Fibroblast of pulmonary artery (primary cell): ENCODE measurements at regions not wholly inside any gene's neighbourhood (a gene's known extent, or its start where the extent isn't known, plus 50 kb on each side); places are given as distances from the start of the nearest gene placed in this dataset.
"Not testable (repeated sequence)": the region's sequence is repeated elsewhere in the genome, so short reads cannot be mapped to it uniquely, and the experiment has no call there.

Experiments
- DNase-seq: peaks from one replicate; pipeline ENCODE4 v3.0.0-alpha.2; 2010; ENCODE audit warnings: low read depth
- H3K4me3 ChIP-seq: replicated peaks from 2 replicates; pipeline ENCODE4 v1.5.1; 2011; ENCODE audit warnings: low read depth, mild to moderate bottlenecking, control low read depth, low read length, moderate library complexity
- TF ChIP-seq, protein P1 (sequence below): IDR thresholded peaks from 2 replicates; pipeline ENCODE4 v1.5.1; 2011; ENCODE audit warnings: mild to moderate bottlenecking, control low read depth, low read length, inconsistent platforms; ENCODE audit errors: missing control alignments

DNA sequence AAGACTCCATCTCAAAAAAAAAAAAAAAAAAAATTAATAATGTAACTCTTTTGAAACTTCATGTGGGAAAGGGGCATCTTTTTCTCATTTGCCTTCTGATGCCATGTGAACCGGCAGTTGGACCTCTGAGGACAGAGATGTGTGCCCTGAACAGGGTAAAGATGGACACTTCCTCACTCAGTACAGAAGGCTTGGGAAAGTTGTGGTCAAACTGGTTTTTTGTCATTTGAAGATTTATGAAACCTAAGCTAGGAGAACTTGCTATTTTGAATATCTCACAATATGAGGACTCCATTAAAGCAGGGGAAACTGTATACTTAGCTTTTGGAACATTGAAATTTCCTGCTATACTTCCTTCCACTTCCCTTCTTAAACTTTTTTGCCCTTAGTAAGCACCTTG is 147.5 kb upstream of the ALDH1B1 start:
- TF ChIP-seq, protein P1, sequence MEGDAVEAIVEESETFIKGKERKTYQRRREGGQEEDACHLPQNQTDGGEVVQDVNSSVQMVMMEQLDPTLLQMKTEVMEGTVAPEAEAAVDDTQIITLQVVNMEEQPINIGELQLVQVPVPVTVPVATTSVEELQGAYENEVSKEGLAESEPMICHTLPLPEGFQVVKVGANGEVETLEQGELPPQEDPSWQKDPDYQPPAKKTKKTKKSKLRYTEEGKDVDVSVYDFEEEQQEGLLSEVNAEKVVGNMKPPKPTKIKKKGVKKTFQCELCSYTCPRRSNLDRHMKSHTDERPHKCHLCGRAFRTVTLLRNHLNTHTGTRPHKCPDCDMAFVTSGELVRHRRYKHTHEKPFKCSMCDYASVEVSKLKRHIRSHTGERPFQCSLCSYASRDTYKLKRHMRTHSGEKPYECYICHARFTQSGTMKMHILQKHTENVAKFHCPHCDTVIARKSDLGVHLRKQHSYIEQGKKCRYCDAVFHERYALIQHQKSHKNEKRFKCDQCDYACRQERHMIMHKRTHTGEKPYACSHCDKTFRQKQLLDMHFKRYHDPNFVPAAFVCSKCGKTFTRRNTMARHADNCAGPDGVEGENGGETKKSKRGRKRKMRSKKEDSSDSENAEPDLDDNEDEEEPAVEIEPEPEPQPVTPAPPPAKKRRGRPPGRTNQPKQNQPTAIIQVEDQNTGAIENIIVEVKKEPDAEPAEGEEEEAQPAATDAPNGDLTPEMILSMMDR: no peak
- no peak for DNase-seq
- no peak overlapping the region for H3K4me3 ChIP-seq

DNA sequence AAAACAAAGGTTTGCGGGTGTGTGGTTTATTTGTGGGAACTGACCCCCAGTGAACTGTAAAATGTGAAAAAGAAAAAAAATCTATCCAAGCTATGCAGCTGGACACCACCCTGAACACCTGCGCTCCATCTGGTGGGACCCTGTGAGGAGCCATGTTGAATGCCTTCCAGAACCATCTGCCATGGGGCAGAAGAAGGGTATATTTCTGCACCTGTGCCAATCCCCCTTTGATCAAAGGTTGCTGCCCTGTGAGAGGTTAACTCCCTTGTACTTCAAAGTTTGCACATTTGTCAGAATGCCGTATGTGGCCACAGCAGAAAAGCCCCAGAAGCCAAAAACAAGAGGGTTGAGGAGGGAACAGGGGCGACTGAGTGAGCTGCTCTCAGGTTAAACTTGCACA is 148.5 kb upstream of the ALDH1B1 start:
- DNase-seq: no peak
- TF ChIP-seq, protein P1: no peak
- no peak overlapping the region for H3K4me3 ChIP-seq

DNA sequence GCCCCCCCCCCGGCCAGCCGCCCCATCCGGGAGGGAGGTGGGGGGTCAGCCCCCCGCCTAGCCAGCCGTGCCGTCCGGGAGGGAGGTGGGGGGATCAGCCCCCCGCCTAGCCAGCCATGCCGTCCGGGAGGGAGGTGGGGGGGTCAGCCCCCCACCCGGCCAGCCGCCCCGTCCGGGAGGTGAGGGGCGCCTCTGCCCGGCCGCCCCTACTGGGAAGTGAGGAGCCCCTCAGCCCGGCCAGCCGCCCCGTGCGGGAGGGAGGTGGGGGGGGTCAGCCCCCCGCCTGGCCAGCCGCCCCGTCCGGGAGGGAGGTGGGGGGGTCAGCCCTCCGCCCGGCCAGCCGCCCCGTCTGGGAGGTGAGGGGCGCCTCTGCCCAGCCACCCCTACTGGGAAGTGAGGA is 150.4 kb upstream of the ALDH1B1 start:
- H3K4me3 ChIP-seq: not testable (repeated sequence)

DNA sequence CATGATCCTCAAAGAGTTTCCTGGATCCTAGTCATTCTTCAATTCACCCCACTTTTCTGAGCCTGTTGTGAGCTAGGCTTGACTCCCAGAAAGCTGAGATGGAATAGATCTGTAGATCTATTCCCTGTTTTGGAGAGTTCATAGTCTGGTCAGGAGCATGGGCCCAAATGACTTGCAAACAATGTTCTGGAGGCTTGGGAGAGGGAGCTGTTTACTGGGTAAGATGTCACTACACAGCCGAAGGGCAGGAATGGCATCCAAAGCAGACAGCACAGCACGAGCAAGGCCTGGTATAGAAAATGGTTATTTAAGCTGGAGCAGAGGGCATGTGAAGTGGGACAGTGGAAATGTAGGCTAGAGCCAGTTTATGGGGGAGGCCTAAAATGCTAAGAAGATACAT is 152.5 kb upstream of the ALDH1B1 start:
- TF ChIP-seq, protein P1: no peak
- no peak overlapping the region for H3K4me3 ChIP-seq
- no peak for DNase-seq

More for the DNA sequence above, 150.4 kb upstream of the ALDH1B1 start:
- DNase-seq: not testable (repeated sequence)

DNA sequence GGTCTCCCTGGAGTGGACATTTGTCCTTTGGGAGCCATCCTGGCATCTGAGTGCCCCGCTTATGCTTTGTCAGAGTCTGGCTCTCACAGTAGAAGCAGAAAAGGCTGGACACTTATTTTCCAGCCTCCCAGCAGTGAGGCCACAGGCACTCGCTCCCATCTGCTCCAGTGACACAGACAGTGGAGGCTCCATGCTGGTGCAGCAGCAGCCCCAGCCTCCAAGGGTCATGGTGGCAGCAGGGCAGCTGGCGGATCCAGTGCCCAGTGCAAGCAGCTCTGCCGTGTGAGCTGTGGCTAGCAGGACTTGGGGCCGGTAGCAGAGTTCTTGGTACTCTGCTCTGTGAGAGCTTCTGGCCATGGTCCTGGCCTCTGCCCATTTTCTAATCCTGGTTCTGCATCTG is 157.3 kb upstream of the ALDH1B1 start:
- DNase-seq: no peak
- TF ChIP-seq, protein P1: no peak
- H3K4me3 ChIP-seq: no peak overlapping the region

DNA sequence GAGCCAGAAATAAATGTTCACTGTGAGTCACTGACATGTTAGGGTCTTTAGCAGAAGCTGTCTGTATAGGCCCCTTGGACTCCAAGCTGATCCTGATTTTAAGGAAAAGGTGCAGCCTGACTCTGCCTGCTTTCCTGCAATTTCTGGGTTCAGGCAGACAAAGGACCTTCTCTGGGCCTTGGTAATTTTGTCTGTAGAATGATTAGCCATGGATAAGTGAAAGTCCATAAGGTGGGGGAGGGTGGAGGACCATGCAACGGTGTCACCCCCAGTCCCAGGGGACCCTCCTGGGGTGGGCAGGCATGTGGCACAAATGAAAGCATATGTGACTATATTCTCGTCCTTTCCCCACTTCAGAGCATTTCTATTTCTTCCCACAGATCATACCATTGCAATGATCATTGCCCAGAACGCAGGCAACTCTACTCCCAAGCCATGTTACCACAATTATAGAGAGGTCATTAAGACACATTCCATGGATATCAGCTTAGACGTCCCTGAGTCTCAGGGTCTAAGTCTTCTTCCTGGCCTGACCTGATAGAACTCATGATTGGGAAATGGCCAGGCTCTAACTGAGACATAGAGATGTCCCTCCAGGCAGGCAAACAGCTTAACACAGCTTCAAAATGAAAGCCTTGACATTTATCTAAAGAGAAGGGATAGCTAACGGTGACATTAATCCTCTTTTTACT is 157.9 kb upstream of the ALDH1B1 start:
- DNase-seq: no peak
- TF ChIP-seq, protein P1: no peak

DNA sequence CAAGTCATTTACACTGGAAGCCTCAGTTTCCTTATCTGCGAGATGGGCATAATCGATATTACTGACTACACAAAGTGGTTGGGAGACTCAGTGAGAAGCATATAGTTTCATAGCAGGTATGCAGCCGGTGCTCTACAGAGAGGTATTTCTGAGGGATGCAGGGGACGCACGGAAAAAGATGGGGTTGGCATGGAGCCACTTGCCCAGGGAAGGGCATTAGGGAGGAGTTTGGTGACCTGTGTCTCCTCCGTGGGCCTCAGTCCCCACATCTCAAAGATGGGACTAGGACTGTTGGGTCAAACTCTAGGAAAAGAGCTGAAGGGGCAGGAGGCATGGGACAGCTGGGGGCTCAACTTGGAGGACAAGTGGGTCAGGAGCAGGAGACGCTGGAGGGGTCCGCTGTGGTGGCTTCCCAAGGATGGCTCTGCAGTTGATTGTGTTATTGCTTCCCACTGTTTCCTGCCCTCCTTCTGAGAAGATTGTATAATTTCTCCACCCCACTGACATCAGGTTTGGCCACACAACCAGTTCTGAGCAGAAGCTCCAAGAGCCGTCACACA is 158.6 kb upstream of the ALDH1B1 start:
- no peak for DNase-seq
- no peak overlapping the region for H3K4me3 ChIP-seq
- TF ChIP-seq, protein P1: no peak

More for the DNA sequence above, 157.9 kb upstream of the ALDH1B1 start:
- H3K4me3 ChIP-seq: no peak overlapping the region
